GM18519 (cell line): ENCODE measurements at regions not wholly inside any gene's neighbourhood (a gene's known extent, or its start where the extent isn't known, plus 50 kb on each side); places are given as distances from the start of the nearest gene placed in this dataset.

Source experiments
- ATAC-seq: cut with Tn5 transposase; IDR thresholded peaks from one replicate; pipeline ENCODE4 v1.9.1; 2021; ENCODE audit warnings: mild to moderate bottlenecking, moderate library complexity; ENCODE audit not compliant: unreplicated experiment, low FRiP score

GRCh38 chr1:165075725-165076370, 280.7 kb downstream of the LMX1A start:
- ATAC-seq: peak; percentile 41

- peak; percentile 66 for ATAC-seq
Measured at GRCh38 chr1:165073185-165074007, 283.1 kb downstream of the LMX1A start.

GRCh38 chr1:165070675-165071074, 285.8 kb downstream of the LMX1A start:
- ATAC-seq: no peak

- no peak for ATAC-seq
Measured at GRCh38 chr1:165069829-165070228, 286.7 kb downstream of the LMX1A start.

- no peak for ATAC-seq
Measured at GRCh38 chr1:165068741-165069140, 287.8 kb downstream of the LMX1A start.

GRCh38 chr1:165067829-165068228, 288.7 kb downstream of the LMX1A start:
- no peak for ATAC-seq

- ATAC-seq: no peak
Measured at GRCh38 chr1:165063181-165063965, 293.1 kb downstream of the LMX1A start.

GRCh38 chr1:165062346-165062745, 294.2 kb downstream of the LMX1A start:
- no peak for ATAC-seq

- ATAC-seq: no peak
Measured at GRCh38 chr1:165060285-165060793, 296.2 kb downstream of the LMX1A start.

GRCh38 chr1:165057956-165058355, 298.6 kb downstream of the LMX1A start:
- no peak for ATAC-seq

- no peak for ATAC-seq
Measured at GRCh38 chr1:165056914-165057313, 299.6 kb downstream of the LMX1A start.

GRCh38 chr1:165055581-165055980, 300.9 kb downstream of the LMX1A start:
- no peak for ATAC-seq

- no peak for ATAC-seq
Measured at GRCh38 chr1:165054627-165055026, 301.9 kb downstream of the LMX1A start.

GRCh38 chr1:165053351-165053750, 303.2 kb downstream of the LMX1A start:
- ATAC-seq: no peak

- ATAC-seq: no peak
Measured at GRCh38 chr1:165052936-165053335, 303.6 kb downstream of the LMX1A start.

- no peak for ATAC-seq
Measured at GRCh38 chr1:165052431-165052830, 304.1 kb downstream of the LMX1A start.

- no peak for ATAC-seq
Measured at GRCh38 chr1:165050246-165050645, 306.3 kb downstream of the LMX1A start.

- no peak for ATAC-seq
Measured at GRCh38 chr1:165047994-165048393, 308.5 kb downstream of the LMX1A start.

GRCh38 chr1:165045902-165046301, 310.6 kb downstream of the LMX1A start:
- ATAC-seq: no peak

- ATAC-seq: no peak
Measured at GRCh38 chr1:165040641-165041040, 315.9 kb downstream of the LMX1A start.

GRCh38 chr1:165039996-165040395, 316.5 kb downstream of the LMX1A start:
- ATAC-seq: no peak
